Thyroid gland (tissue), 4 donors: ENCODE measurements at regions not wholly inside any gene's neighbourhood (a gene's known extent, or its start where the extent isn't known, plus 50 kb on each side); places are given as distances from the start of the nearest gene placed in this dataset.

Experiments used
- DNase-seq, 2 donors: peaks; one replicate each; pipeline ENCODE4 v3.0.0-alpha.2; 2019
- H3K27ac ChIP-seq, 3 donors: fragments of 200-600 bp; sonication (generic); 1 replicate in 2 of 3; 2 replicates in 1 of 3; pipeline ENCODE4 v1.5.1; 2016 to 2019; ENCODE audit warnings: mild to moderate bottlenecking in 1 of 3, moderate library complexity in 1 of 3
- H3K27me3 ChIP-seq: fragments of 200-600 bp; sonication (generic); one replicate; pipeline ENCODE4 v1.5.1; 2019
- H3K36me3 ChIP-seq, 2 donors: fragments of 200-600 bp; sonication (generic); one replicate each; pipeline ENCODE4 v1.5.1; 2016 to 2019
- H3K4me1 ChIP-seq, 2 donors: fragments of 200-600 bp; sonication (generic); one replicate each; pipeline ENCODE4 v1.5.1; 2017 to 2019
- H3K4me3 ChIP-seq, 3 donors: fragments of 200-600 bp; sonication (generic); replicated peaks in 1 of 3; 1 replicate in 2 of 3; 2 replicates in 1 of 3; pipeline ENCODE4 v1.5.1; 2016; ENCODE audit warnings: mild to moderate bottlenecking in 1 of 3
- H3K9me3 ChIP-seq: fragments of 200-600 bp; sonication (generic); one replicate; pipeline ENCODE4 v1.5.1; 2017
- POLR2A ChIP-seq, 2 donors: fragments of 450-650 bp; IDR thresholded peaks; one replicate each; pipeline ENCODE4 v1.6.1; 2017; ENCODE audit warnings: antibody characterized with exemption in 2 of 2, mild to moderate bottlenecking in 2 of 2, moderate library complexity in 1 of 2
- WGBS, 2 donors: methylation state at CpG; one replicate each; pipeline ENCODE4 v1.1.5; 2017; 5-methylcytosine and 5-hydroxymethylcytosine counted together
- intact Hi-C: fragments of 100-400 bp; cut with DNase I; formaldehyde crosslinking; loops from one replicate; pipeline ENCODE4 v1.15.1; 2023
- TF ChIP-seq, protein P1 (sequence below), 6 experiments: fragments of 200-600 bp in 3 of 6; fragments of 450-650 bp in 3 of 6; sonication (generic) in 3 of 6; IDR thresholded peaks; one replicate each; pipeline ENCODE4 v1.5.1; 2016 to 2019; ENCODE audit warnings: antibody characterized with exemption in 6 of 6, mild to moderate bottlenecking in 2 of 6, inconsistent platforms in 1 of 6, moderate library complexity in 1 of 6

DNA sequence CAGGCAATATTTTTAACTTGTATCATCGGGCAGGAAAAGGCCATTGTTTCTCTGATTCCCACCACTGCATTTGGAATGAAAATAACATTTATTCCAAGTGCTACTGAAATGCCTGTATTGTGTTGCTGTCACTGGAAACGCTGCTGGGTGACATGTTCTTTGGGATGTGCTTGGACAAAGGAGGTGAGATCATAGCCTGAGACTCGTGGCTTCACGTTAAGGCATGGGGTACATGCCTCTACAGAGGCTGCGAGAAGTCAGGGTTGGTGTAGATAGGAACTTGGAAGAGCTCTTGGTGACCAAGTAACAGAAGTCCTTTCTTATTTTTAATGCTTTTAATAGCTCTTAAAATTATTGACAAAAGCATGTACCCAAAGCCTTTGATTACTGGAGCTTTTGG is 58.8 kb upstream of the MAF start:
- WGBS, 2 donors, result 74 to 78% methylated on average over 5 of the region's 5 CpGs
- Histone ChIP-seq H3K4me3 (no peak overlapping the region), H3K27me3 (no peaks in the 10 kb centered on the region), H3K9me3 (no peaks in the 10 kb centered on the region), H3K36me3 (no peaks in the 10 kb centered on the region), H3K4me1 (peaks cover 0 to 11% of the 10 kb centered on the region in 2 donors), H3K27ac (no peak overlapping the region)
- DNase-seq, result no peak
- TF ChIP-seq, protein P1, sequence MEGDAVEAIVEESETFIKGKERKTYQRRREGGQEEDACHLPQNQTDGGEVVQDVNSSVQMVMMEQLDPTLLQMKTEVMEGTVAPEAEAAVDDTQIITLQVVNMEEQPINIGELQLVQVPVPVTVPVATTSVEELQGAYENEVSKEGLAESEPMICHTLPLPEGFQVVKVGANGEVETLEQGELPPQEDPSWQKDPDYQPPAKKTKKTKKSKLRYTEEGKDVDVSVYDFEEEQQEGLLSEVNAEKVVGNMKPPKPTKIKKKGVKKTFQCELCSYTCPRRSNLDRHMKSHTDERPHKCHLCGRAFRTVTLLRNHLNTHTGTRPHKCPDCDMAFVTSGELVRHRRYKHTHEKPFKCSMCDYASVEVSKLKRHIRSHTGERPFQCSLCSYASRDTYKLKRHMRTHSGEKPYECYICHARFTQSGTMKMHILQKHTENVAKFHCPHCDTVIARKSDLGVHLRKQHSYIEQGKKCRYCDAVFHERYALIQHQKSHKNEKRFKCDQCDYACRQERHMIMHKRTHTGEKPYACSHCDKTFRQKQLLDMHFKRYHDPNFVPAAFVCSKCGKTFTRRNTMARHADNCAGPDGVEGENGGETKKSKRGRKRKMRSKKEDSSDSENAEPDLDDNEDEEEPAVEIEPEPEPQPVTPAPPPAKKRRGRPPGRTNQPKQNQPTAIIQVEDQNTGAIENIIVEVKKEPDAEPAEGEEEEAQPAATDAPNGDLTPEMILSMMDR (IDR thresholded peaks at IDR 0.05), result no peak
- no peak for TF ChIP-seq POLR2A (IDR thresholded peaks at IDR 0.05)
- intact Hi-C loops, result loop anchor here (10.0 kb wide), 1 partner anchor 55 kb away; no protein-coding TSS in a partner anchor

DNA sequence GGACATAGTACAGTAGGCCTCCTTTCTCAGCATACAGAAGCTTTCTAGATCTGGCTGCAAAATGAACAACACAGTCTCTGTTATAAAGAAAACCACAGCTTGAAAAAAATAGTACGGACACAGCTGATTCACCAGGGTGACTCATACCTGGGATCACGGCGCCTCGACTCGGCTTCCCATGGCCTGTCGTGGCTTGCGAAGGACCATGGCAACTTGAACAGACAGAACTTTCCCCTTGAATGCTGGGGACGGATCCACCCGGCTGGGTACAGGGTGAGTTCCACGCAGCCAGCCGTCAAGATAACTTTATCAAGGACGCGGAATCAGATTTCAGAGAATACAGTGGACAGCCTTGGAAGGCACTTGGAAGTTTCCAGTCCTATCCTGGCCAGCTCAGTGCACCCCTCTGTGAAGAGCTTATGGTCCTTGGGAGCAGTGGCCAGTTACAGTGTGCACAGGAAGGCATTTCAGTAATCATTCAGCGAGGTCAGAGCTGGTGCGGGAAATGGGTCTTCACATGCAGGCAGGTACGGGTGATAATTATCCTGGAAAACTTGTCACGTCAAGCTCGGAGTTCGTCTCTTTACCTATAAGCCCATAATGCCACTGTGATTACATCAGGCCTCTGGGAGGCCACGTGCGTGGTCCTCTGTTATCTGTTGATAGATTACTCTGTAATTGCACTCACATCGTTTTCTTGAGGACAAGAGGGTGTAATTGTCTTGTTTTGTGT is 57.9 kb upstream of the MAF start:
- intact Hi-C loops, result loop anchor here (10.0 kb wide), 1 partner anchor 56 kb away; no protein-coding TSS in a partner anchor
- no peak overlapping the region for H3K27ac ChIP-seq
- H3K9me3 ChIP-seq, result no peaks in the 10 kb centered on the region
- H3K36me3 ChIP-seq, result no peaks in the 10 kb centered on the region
- H3K4me3 ChIP-seq, result no peak overlapping the region
- peaks cover 2 to 15% of the 10 kb centered on the region in 2 donors for H3K4me1 ChIP-seq
- WGBS, 2 donors, result 94% methylated on average over 22 of the region's 22 CpGs
- TF ChIP-seq, protein P1 (IDR thresholded peaks at IDR 0.05), result no peak
- no peak for DNase-seq
- H3K27me3 ChIP-seq, result no peaks in the 10 kb centered on the region

DNA sequence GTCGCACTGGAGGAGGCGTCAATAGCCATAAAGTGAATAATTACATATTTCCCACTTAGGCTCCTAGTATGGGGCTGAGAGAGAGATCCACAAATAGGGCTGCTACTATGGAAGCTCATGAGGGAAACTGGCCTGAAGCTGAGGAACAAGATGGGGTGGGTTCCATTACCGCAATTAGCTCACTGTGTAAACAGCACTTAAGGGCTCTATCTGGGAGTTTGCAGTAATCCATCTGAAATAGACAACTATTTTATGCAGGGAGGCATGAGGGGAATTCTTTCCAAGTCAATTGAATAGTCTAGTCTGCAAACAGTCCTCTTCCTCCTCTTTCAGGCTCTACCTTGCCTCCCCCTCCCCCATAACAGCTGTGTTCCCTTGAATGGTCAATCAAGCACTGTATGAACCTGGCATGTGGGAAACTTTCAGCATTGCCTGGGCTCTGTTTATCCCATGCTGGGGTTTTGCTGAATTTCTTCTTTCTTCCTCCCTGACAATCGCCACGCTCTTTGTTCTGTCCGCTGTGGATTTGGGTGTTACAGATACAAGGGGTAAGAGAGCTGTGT is 56.1 kb upstream of the MAF start:
- Histone ChIP-seq H3K36me3 (no peaks in the 10 kb centered on the region), H3K9me3 (no peaks in the 10 kb centered on the region), H3K4me3 (no peak overlapping the region), H3K27ac (no peak overlapping the region), H3K27me3 (no peaks in the 10 kb centered on the region), H3K4me1 (peaks cover 12 to 25% of the 10 kb centered on the region in 2 donors)
- 84 to 86% methylated on average over 6 of the region's 6 CpGs for WGBS, 2 donors
- intact Hi-C loops, result loop anchor here (10.0 kb wide), 1 partner anchor 58 kb away; no protein-coding TSS in a partner anchor
- TF ChIP-seq POLR2A (IDR thresholded peaks at IDR 0.05), result no peak
- TF ChIP-seq, protein P1 (IDR thresholded peaks at IDR 0.05), result no peak
- peak; percentile 48 to 61 for DNase-seq

DNA sequence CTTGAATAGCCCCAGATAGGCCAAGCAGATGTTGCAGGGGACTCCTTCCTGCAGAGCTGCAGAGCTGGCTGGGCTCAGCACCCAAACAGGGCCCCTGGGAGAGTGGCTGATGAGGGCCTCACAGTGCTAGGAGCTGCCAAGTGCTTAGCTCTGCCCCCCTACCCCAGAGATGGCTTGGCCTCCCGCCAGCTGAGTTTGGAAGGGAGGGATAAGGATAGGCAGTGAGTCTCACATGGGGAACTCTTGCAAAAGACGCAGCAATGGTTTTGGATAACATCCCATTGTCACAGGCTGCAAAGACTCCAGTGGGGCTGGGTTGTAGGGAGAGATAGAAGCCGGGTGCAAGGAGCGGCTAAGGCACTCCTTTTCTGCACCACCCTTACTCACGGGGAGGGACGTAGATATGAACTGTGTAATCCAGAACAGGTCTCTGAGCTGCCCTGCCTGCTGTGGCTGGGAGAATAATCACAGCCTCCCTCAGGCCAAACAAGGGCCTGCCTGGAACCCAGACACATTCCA is 52.9 kb upstream of the MAF start:
- Histone ChIP-seq H3K9me3 (no peaks in the 10 kb centered on the region), H3K36me3 (no peaks in the 10 kb centered on the region), H3K4me1 (peaks cover 36 to 50% of the 10 kb centered on the region in 2 donors), H3K27ac (no peak overlapping the region), H3K4me3 (no peak overlapping the region), H3K27me3 (no peaks in the 10 kb centered on the region)
- TF ChIP-seq POLR2A (IDR thresholded peaks at IDR 0.05), result no peak
- TF ChIP-seq, protein P1 (IDR thresholded peaks at IDR 0.05), result no peak
- DNase-seq, result peak; percentile 37 to 46
- WGBS, 2 donors, result 37 to 38% methylated on average over 6 of the region's 6 CpGs
- intact Hi-C loops, result loop anchor here (10.0 kb wide), 1 partner anchor 61 kb away; no protein-coding TSS in a partner anchor

DNA sequence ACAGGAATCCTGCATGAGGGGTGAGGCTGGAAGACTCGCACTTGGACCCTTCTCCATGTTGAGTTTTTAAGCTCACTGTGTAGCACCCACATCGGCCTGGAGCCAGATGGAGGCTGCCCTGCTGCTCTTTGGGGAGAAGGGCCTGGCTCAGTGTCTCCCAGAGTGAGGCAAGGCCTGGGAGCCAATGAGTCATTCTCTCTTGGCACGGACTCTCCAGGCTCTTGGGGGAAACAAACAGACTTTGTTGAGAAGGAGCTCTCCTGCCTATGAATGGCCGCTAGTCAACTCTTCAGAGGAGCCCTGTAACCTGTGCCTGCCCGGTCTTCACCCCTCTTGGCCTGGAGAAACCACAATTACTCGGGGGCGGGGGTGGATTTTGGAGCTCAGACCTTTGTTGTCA is 50.8 kb upstream of the MAF start:
- Histone ChIP-seq H3K4me1 (peaks cover 36 to 41% of the 10 kb centered on the region in 2 donors), H3K27me3 (no peaks in the 10 kb centered on the region), H3K27ac (no peak overlapping the region), H3K36me3 (no peaks in the 10 kb centered on the region), H3K9me3 (no peaks in the 10 kb centered on the region), H3K4me3 (no peak overlapping the region)
- TF ChIP-seq, protein P1 (IDR thresholded peaks at IDR 0.05), result no peak
- peak in 1 of 2 donors; percentile 8 for TF ChIP-seq POLR2A (IDR thresholded peaks at IDR 0.05)
- 25 to 39% methylated on average over 4 to 7 of the region's 7 CpGs for WGBS, 2 donors
- intact Hi-C loops, result loop anchor here (10.0 kb wide), 1 partner anchor 63 kb away; no protein-coding TSS in a partner anchor
- peak; percentile 84 to 85 for DNase-seq
